Epithelial cell of esophagus (primary cell): ENCODE measurements at regions not wholly inside any gene's neighbourhood (a gene's known extent, or its start where the extent isn't known, plus 50 kb on each side); places are given as distances from the start of the nearest gene placed in this dataset.

Experiments
- DNase-seq: peaks from one replicate; pipeline ENCODE4 v3.0.0; 2010; ENCODE audit warnings: low read depth
- H3K4me3 ChIP-seq: 2 replicates; pipeline ENCODE4 v1.5.1; 2011; ENCODE audit warnings: mild to moderate bottlenecking, low read length, control low read depth
- CTCF ChIP-seq: IDR thresholded peaks from 2 replicates; pipeline ENCODE4 v1.5.1; 2011; ENCODE audit warnings: low read depth, mild to moderate bottlenecking, low read length, control low read depth, inconsistent platforms; ENCODE audit not compliant: insufficient read depth; ENCODE audit errors: missing control alignments

- DNase-seq = no peak
- H3K4me3 ChIP-seq = no peak overlapping the region
- no peak for TF ChIP-seq CTCF
Observed at GRCh38 chr6:108751851-108752732, 96.1 kb upstream of the ARMC2 start.

- DNase-seq = no peak
- no peak for TF ChIP-seq CTCF
- H3K4me3 ChIP-seq = no peak overlapping the region
Observed at GRCh38 chr6:108752733-108753590, 95.3 kb upstream of the ARMC2 start.

- no peak overlapping the region for H3K4me3 ChIP-seq
- no peak for TF ChIP-seq CTCF
- peak; percentile 41 for DNase-seq
Observed at GRCh38 chr6:108755257-108756240, 92.7 kb upstream of the ARMC2 start.

GRCh38 chr6:108757357-108757756 lies 90.9 kb upstream of the ARMC2 start:
- DNase-seq = no peak
- no peak for TF ChIP-seq CTCF
- H3K4me3 ChIP-seq = no peak overlapping the region

GRCh38 chr6:108758884-108759283 lies 89.3 kb upstream of the ARMC2 start:
- no peak for TF ChIP-seq CTCF
- H3K4me3 ChIP-seq = no peak overlapping the region
- no peak for DNase-seq
